Omental fat pad (tissue), 3 donors: ENCODE measurements at regions not wholly inside any gene's neighbourhood (a gene's known extent, or its start where the extent isn't known, plus 50 kb on each side); places are given as distances from the start of the nearest gene placed in this dataset. TPM values are rescaled to one million over a fixed set of nuclear protein-coding genes. Genes with fewer than 3 reads are reported as not detected.
"Not testable (repeated sequence)": the region's sequence is repeated elsewhere in the genome, so short reads cannot be mapped to it uniquely, and the experiment has no call there.

Experiments
- ATAC-seq: fragments of 150-250 bp; one replicate; pipeline ENCODE4 v1.9.1; 2016; ENCODE audit warnings: mild to moderate bottlenecking, moderate library complexity; ENCODE audit not compliant: low FRiP score
- DNase-seq: peaks from one replicate; pipeline ENCODE4 v3.0.0-alpha.2; 2019; ENCODE audit warnings: low spot score
- CTCF ChIP-seq, 3 donors: fragments of 450-650 bp; IDR thresholded peaks; one replicate each; pipeline ENCODE4 v1.5.1; 2016 to 2017; ENCODE audit warnings: antibody characterized with exemption in 3 of 3, mild to moderate bottlenecking in 3 of 3, moderate library complexity in 2 of 3
- small RNA-seq: library from RNA; depleted of rRNA; stranded (forward); fragments of <200 nt; gene quantifications from one replicate; pipeline ENCODE3, GENCODE V24; 2016

- no peak for TF ChIP-seq CTCF (IDR thresholded peaks at IDR 0.05)
- ATAC-seq (no peak), DNase-seq (no peak)
These were observed 56.9 kb upstream of the TIAM2 start for GRCh38 chr6:154938221-154938580.

GRCh38 chr6:154938727-154939285, 56.3 kb upstream of the TIAM2 start:
- not testable (repeated sequence) for ATAC-seq, DNase-seq

- no peak for ATAC-seq
- no peak for TF ChIP-seq CTCF (IDR thresholded peaks at IDR 0.05)
- DNase-seq = no peak
These were observed 52.3 kb upstream of the TIAM2 start for GRCh38 chr6:154942770-154943169.

- no peak for ATAC-seq
- DNase-seq = no peak
- TF ChIP-seq CTCF (IDR thresholded peaks at IDR 0.05) = no peak
These were observed 49.7 kb upstream of the TIAM2 start for GRCh38 chr6:154945271-154945890.

Small RNA genes lying in the stretch of these regions (small RNA-seq; reads per million reads assigned to genes)
- gene RF00096 = not detected
